Thymus (tissue), 11 donors: ENCODE measurements at regions not wholly inside any gene's neighbourhood (a gene's known extent, or its start where the extent isn't known, plus 50 kb on each side); places are given as distances from the start of the nearest gene placed in this dataset.

ENCODE experiments used
- DNase-seq, 9 donors: peaks; one replicate each; pipeline ENCODE4 v3.0.0-alpha.2; 2013; ENCODE audit warnings: low spot score in 9 of 9, low read depth in 6 of 9, missing footprints in 1 of 9
- H3K27ac ChIP-seq, 2 donors: one replicate each; pipeline ENCODE4 v1.5.1; 2013; ENCODE audit warnings: control low read depth in 1 of 2, low read depth in 1 of 2, low read length in 1 of 2, mild to moderate bottlenecking in 1 of 2, moderate library complexity in 1 of 2
- H3K27me3 ChIP-seq, 2 donors: one replicate each; pipeline ENCODE4 v1.5.1; 2013; ENCODE audit warnings: low read length in 1 of 2; ENCODE audit not compliant: control insufficient read depth in 2 of 2, insufficient read depth in 1 of 2
- H3K36me3 ChIP-seq, 2 donors: one replicate each; pipeline ENCODE4 v1.5.1; 2013; ENCODE audit warnings: low read length in 1 of 2, mild to moderate bottlenecking in 1 of 2, moderate library complexity in 1 of 2; ENCODE audit not compliant: control insufficient read depth in 2 of 2, insufficient read depth in 2 of 2
- H3K4me1 ChIP-seq, 2 donors: one replicate each; pipeline ENCODE4 v1.5.1; 2013; ENCODE audit warnings: low read length in 2 of 2; ENCODE audit not compliant: control insufficient read depth in 2 of 2, insufficient read depth in 2 of 2
- H3K4me3 ChIP-seq, 2 donors: one replicate each; pipeline ENCODE4 v1.5.1; 2013; ENCODE audit warnings: low read length in 2 of 2, control low read depth in 1 of 2, mild to moderate bottlenecking in 1 of 2
- H3K9me3 ChIP-seq, 2 donors: one replicate each; pipeline ENCODE4 v1.5.1; 2013; ENCODE audit warnings: low read length in 1 of 2, mild to moderate bottlenecking in 1 of 2; ENCODE audit not compliant: control insufficient read depth in 2 of 2, insufficient read depth in 1 of 2
- WGBS: extraction: QIAGEN DNeasy Blood & Tissue Kit; methylation state at CpG from one replicate; pipeline ENCODE4 v1.1.7; 2013; 5-methylcytosine and 5-hydroxymethylcytosine counted together
- donor health status: healthy.

GRCh38 chr5:4630031-4630430 lies 510.1 kb upstream of the ADAMTS16 start:
- DNase-seq: no peak
- H3K4me3 ChIP-seq: no peak overlapping the region
- WGBS: 93% methylated on average over 11 of the region's 11 CpGs

GRCh38 chr5:4634342-4634741 lies 505.8 kb upstream of the ADAMTS16 start:
- Histone ChIP-seq H3K27ac (no peak overlapping the region), H3K36me3 (no peaks in the 10 kb centered on the region), H3K9me3 (peaks cover 0 to 2% of the 10 kb centered on the region in 2 donors), H3K4me3 (no peak overlapping the region), H3K27me3 (no peaks in the 10 kb centered on the region), H3K4me1 (no peaks in the 10 kb centered on the region)
- DNase-seq: no peak
- 82% methylated on average over 2 of the region's 2 CpGs for WGBS

More at GRCh38 chr5:4630031-4630430, 510.1 kb upstream of the ADAMTS16 start:
- Histone ChIP-seq H3K9me3 (peaks cover 0 to 2% of the 10 kb centered on the region in 2 donors), H3K36me3 (no peaks in the 10 kb centered on the region), H3K27me3 (no peaks in the 10 kb centered on the region), H3K4me1 (no peaks in the 10 kb centered on the region), H3K27ac (no peak overlapping the region)

- no peak for DNase-seq
- H3K4me1 ChIP-seq: no peaks in the 10 kb centered on the region
- H3K9me3 ChIP-seq: no peaks in the 10 kb centered on the region
- no peak overlapping the region for H3K27ac ChIP-seq
- no peak overlapping the region for H3K4me3 ChIP-seq
- 97% methylated on average over 6 of the region's 6 CpGs for WGBS
- H3K36me3 ChIP-seq: no peaks in the 10 kb centered on the region
- no peaks in the 10 kb centered on the region for H3K27me3 ChIP-seq
Measured at GRCh38 chr5:4636378-4636777, 503.8 kb upstream of the ADAMTS16 start.

GRCh38 chr5:4639946-4640345 lies 500.2 kb upstream of the ADAMTS16 start:
- H3K36me3 ChIP-seq: no peaks in the 10 kb centered on the region
- no peak overlapping the region for H3K4me3 ChIP-seq
- 87% methylated on average over 11 of the region's 11 CpGs for whole genome bisulfite sequencing

GRCh38 chr5:4640795-4641194 lies 499.3 kb upstream of the ADAMTS16 start:
- peaks cover 0 to 4% of the 10 kb centered on the region in 2 donors for H3K9me3 ChIP-seq
- no peak overlapping the region for H3K27ac ChIP-seq
- 87% methylated on average over 2 of the region's 2 CpGs for WGBS
- H3K36me3 ChIP-seq: no peaks in the 10 kb centered on the region
- H3K4me3 ChIP-seq: no peak overlapping the region
- no peaks in the 10 kb centered on the region for H3K4me1 ChIP-seq
- H3K27me3 ChIP-seq: no peaks in the 10 kb centered on the region
- DNase-seq: no peak

More at GRCh38 chr5:4639946-4640345, 500.2 kb upstream of the ADAMTS16 start:
- peaks cover 0 to 4% of the 10 kb centered on the region in 2 donors for H3K9me3 ChIP-seq
- H3K4me1 ChIP-seq: no peaks in the 10 kb centered on the region
- no peak overlapping the region for H3K27ac ChIP-seq
- DNase-seq: no peak
- H3K27me3 ChIP-seq: no peaks in the 10 kb centered on the region

- Histone ChIP-seq H3K4me1 (no peaks in the 10 kb centered on the region), H3K4me3 (no peak overlapping the region), H3K36me3 (no peaks in the 10 kb centered on the region), H3K27me3 (no peaks in the 10 kb centered on the region), H3K9me3 (peaks cover 0 to 4% of the 10 kb centered on the region in 2 donors), H3K27ac (no peak overlapping the region)
- 97% methylated on average over 1 of the region's 1 CpG for WGBS
- no peak for DNase-seq
Measured at GRCh38 chr5:4642525-4642924, 497.6 kb upstream of the ADAMTS16 start.

GRCh38 chr5:4643190-4643589 lies 496.9 kb upstream of the ADAMTS16 start:
- WGBS: 97% methylated on average over 2 of the region's 2 CpGs
- no peaks in the 10 kb centered on the region for H3K4me1 ChIP-seq

GRCh38 chr5:4643960-4644359 lies 496.2 kb upstream of the ADAMTS16 start:
- 98% methylated on average over 17 of the region's 17 CpGs for WGBS

More at GRCh38 chr5:4643190-4643589, 496.9 kb upstream of the ADAMTS16 start:
- Histone ChIP-seq H3K9me3 (peaks cover 0 to 4% of the 10 kb centered on the region in 2 donors), H3K27ac (no peak overlapping the region), H3K36me3 (no peaks in the 10 kb centered on the region), H3K4me3 (no peak overlapping the region), H3K27me3 (no peaks in the 10 kb centered on the region)
- DNase-seq: no peak

GRCh38 chr5:4646715-4647375 lies 493.3 kb upstream of the ADAMTS16 start:
- Histone ChIP-seq H3K4me3 (no peak overlapping the region), H3K9me3 (peaks cover 0 to 4% of the 10 kb centered on the region in 2 donors), H3K27me3 (no peaks in the 10 kb centered on the region), H3K27ac (no peak overlapping the region), H3K36me3 (no peaks in the 10 kb centered on the region), H3K4me1 (no peaks in the 10 kb centered on the region)
- DNase-seq: no peak
- 83% methylated on average over 8 of the region's 8 CpGs for WGBS

More at GRCh38 chr5:4643960-4644359, 496.2 kb upstream of the ADAMTS16 start:
- Histone ChIP-seq H3K4me1 (no peaks in the 10 kb centered on the region), H3K36me3 (no peaks in the 10 kb centered on the region), H3K4me3 (no peak overlapping the region), H3K27ac (no peak overlapping the region), H3K27me3 (no peaks in the 10 kb centered on the region), H3K9me3 (peaks cover 0 to 4% of the 10 kb centered on the region in 2 donors)
- DNase-seq: no peak
